HUES48 (cell line): ENCODE measurements at regions not wholly inside any gene's neighbourhood (a gene's known extent, or its start where the extent isn't known, plus 50 kb on each side); places are given as distances from the start of the nearest gene placed in this dataset.

Experiments
- H3K27ac ChIP-seq: one replicate; pipeline ENCODE4 v1.7.0; 2013; ENCODE audit warnings: low read depth, low read length, inconsistent platforms
- H3K27me3 ChIP-seq: 2 replicates; pipeline ENCODE4 v1.6.1; 2013; ENCODE audit warnings: mild to moderate bottlenecking, low read length; ENCODE audit not compliant: control insufficient read depth, insufficient read depth
- H3K36me3 ChIP-seq: 2 replicates; pipeline ENCODE4 v1.6.1; 2013; ENCODE audit warnings: low read length; ENCODE audit not compliant: control insufficient read depth, insufficient read depth
- H3K4me1 ChIP-seq: 2 replicates; pipeline ENCODE4 v1.6.1; 2013; ENCODE audit warnings: mild to moderate bottlenecking, low read length; ENCODE audit not compliant: control insufficient read depth, insufficient read depth
- H3K4me3 ChIP-seq: 2 replicates; pipeline ENCODE4 v1.5.1; 2013; ENCODE audit warnings: mild to moderate bottlenecking, low read depth, low read length
- H3K9ac ChIP-seq: 2 replicates; pipeline ENCODE4 v1.6.1; 2013; ENCODE audit warnings: mild to moderate bottlenecking, low read depth, low read length, moderate library complexity
- H3K9me3 ChIP-seq: 2 replicates; pipeline ENCODE4 v1.6.1; 2013; ENCODE audit warnings: low read length; ENCODE audit not compliant: control insufficient read depth, insufficient read depth

- Histone ChIP-seq H3K9me3 (no peaks in the 10 kb centered on the region; the same call in 1 of the 2 replicates), H3K9ac (no peak overlapping the region), H3K27me3 (no peaks in the 10 kb centered on the region), H3K4me1 (no peaks in the 10 kb centered on the region), H3K36me3 (no peaks in the 10 kb centered on the region), H3K27ac (no peak overlapping the region), H3K4me3 (no peak overlapping the region)
Observed at GRCh38 chr10:62707810-62708209, 96.7 kb upstream of the ADO start.

DNA sequence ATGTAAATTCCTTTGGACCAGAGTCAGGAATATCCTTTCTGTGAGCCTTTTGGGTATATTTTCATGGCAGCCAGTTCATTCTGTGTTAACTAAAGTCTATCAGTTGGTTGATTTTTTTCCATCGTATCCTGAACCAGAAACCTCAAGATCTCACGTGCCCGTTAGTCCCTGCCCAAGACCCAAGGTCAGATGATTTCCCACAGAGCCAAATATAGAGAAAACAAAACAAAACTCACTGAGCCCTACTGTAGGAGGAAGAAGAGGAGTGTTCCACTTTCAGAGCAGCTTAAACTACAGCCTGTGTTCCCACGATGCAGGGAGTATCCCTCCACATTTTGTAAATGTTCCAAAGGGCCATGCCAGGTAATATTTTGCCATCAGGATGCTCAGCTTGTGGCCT lies 96.0 kb upstream of the ADO start:
- Histone ChIP-seq H3K36me3 (no peaks in the 10 kb centered on the region), H3K27ac (no peak overlapping the region), H3K4me1 (no peaks in the 10 kb centered on the region), H3K27me3 (no peaks in the 10 kb centered on the region), H3K9ac (no peak overlapping the region), H3K4me3 (no peak overlapping the region), H3K9me3 (no peaks in the 10 kb centered on the region; the same call in 1 of the 2 replicates)

DNA sequence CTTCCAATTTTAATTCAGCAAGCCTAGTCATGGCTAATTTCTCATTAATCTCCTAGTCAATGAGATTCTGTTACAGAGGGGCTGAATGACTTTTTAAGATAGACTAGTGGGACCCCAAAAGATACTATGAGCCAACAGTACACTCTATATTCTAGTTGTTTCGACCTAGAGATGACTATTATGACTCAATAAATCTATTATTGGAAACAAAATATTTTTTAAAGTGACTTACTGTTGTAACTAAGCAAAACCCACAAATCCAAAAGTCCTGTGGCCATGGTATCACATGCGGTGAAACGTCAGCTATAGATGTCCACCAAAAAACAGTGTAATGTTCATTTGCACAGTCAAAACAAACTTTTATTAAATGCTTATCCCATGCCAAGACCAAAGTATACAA lies 95.3 kb upstream of the ADO start:
- no peaks in the 10 kb centered on the region for H3K36me3 ChIP-seq
- H3K4me3 ChIP-seq: no peak overlapping the region
- H3K4me1 ChIP-seq: no peaks in the 10 kb centered on the region
- H3K9ac ChIP-seq: no peak overlapping the region
- no peaks in the 10 kb centered on the region for H3K27me3 ChIP-seq
- H3K9me3 ChIP-seq: no peaks in the 10 kb centered on the region; the same call in 1 of the 2 replicates
- H3K27ac ChIP-seq: no peak overlapping the region

DNA sequence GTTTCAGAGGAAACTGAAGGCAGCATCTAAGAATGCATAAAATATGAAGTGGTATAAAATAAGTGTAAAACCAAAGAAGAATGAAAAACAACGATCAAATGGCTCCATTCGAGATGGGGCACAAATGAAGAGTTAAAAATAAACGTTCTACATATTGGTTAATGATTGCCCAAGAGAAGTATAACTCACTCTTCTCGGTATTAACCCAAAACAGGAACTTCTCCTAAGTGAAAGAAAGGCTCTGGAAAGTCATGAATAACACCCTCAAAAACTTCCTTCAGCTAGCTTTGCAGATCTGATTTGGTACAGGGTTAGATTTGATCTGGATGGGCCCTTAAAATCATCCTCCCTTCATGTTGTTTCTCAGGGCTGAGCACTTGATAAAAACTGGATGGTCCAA lies 94.3 kb upstream of the ADO start:
- no peaks in the 10 kb centered on the region for H3K36me3 ChIP-seq
- no peak overlapping the region for H3K27ac ChIP-seq

DNA sequence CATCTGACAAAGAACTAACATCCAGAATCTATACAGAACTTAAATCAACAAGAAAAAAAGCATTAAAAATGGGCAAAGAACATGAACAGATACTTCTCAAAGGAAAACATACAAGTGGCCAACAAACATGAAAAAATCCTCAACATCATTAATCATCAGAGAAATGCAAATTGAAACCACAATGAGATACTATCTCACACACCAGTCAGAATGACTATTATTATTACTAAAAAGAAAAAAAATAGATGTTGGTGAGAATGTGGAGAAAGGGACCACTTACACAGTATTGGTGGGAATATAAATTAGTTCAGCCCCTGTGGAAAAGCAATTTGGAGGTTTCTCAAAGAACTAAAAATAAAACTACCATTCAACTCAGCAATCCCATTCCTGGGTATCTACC lies 89.1 kb upstream of the ADO start:
- Histone ChIP-seq H3K4me3 (no peak overlapping the region), H3K36me3 (no peaks in the 10 kb centered on the region), H3K9ac (no peak overlapping the region), H3K27me3 (no peaks in the 10 kb centered on the region), H3K4me1 (no peaks in the 10 kb centered on the region), H3K9me3 (no peaks in the 10 kb centered on the region), H3K27ac (no peak overlapping the region)

More for the DNA sequence above, 94.3 kb upstream of the ADO start:
- Histone ChIP-seq H3K9ac (no peak overlapping the region), H3K27me3 (no peaks in the 10 kb centered on the region), H3K9me3 (no peaks in the 10 kb centered on the region), H3K4me1 (no peaks in the 10 kb centered on the region), H3K4me3 (no peak overlapping the region)

DNA sequence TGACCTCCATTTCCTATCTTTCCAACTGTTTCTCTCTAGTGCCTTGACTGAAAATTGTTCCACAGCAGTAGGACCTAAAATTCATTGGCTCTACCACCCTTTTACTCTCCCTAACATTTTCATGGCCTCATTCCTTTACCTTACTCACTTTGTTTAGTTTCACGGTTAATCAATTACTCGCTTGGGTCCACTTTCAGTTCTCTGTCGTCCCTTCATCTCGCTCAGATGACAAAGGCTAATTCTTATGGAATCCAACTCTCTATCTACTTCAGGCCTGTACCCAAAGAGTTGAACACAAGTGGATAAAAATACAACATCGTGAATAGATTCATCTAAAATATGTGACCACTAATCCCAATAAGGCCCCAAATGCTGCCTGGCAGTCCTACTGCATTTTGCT lies 85.9 kb upstream of the ADO start:
- Histone ChIP-seq H3K36me3 (no peaks in the 10 kb centered on the region), H3K4me3 (no peak overlapping the region), H3K27ac (no peak overlapping the region), H3K27me3 (no peaks in the 10 kb centered on the region), H3K4me1 (no peaks in the 10 kb centered on the region), H3K9me3 (no peaks in the 10 kb centered on the region), H3K9ac (no peak overlapping the region)

GRCh38 chr10:62719061-62719460 lies 85.5 kb upstream of the ADO start:
- Histone ChIP-seq H3K4me1 (no peaks in the 10 kb centered on the region), H3K9me3 (no peaks in the 10 kb centered on the region), H3K27ac (no peak overlapping the region), H3K27me3 (no peaks in the 10 kb centered on the region), H3K9ac (no peak overlapping the region), H3K4me3 (no peak overlapping the region), H3K36me3 (no peaks in the 10 kb centered on the region)

GRCh38 chr10:62721687-62722086 lies 82.8 kb upstream of the ADO start:
- Histone ChIP-seq H3K9ac (no peak overlapping the region), H3K27me3 (no peaks in the 10 kb centered on the region), H3K9me3 (no peaks in the 10 kb centered on the region), H3K4me3 (no peak overlapping the region), H3K36me3 (no peaks in the 10 kb centered on the region), H3K4me1 (no peaks in the 10 kb centered on the region), H3K27ac (no peak overlapping the region)

DNA sequence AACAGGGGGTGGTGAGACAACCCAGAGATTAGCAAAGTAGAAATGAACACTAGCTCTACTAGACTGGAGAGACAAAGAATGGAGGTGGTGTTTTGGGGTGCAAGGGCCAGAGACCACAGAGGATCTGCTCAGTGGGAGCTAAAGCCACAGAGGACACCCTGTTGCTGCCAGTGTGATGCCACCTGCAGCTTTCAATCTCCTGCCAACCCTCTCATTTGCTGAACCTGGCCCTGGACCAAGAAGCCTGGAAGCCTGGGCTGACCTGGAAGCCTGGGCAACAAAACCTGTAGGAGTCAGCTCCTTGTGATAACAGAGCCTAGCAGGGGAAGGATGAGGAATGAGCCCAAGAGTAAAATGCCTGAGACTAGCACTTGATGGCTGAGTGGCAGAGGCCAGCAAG lies 81.1 kb upstream of the ADO start:
- H3K9me3 ChIP-seq: no peaks in the 10 kb centered on the region
- no peaks in the 10 kb centered on the region for H3K27me3 ChIP-seq
- H3K9ac ChIP-seq: no peak overlapping the region

GRCh38 chr10:62724465-62724864 lies 80.1 kb upstream of the ADO start:
- Histone ChIP-seq H3K4me1 (no peaks in the 10 kb centered on the region), H3K27me3 (no peaks in the 10 kb centered on the region), H3K9ac (no peak overlapping the region), H3K4me3 (no peak overlapping the region), H3K27ac (no peak overlapping the region), H3K36me3 (no peaks in the 10 kb centered on the region), H3K9me3 (no peaks in the 10 kb centered on the region)

More for the DNA sequence above, 81.1 kb upstream of the ADO start:
- no peaks in the 10 kb centered on the region for H3K36me3 ChIP-seq
- no peak overlapping the region for H3K4me3 ChIP-seq
- H3K27ac ChIP-seq: no peak overlapping the region
- no peaks in the 10 kb centered on the region for H3K4me1 ChIP-seq

DNA sequence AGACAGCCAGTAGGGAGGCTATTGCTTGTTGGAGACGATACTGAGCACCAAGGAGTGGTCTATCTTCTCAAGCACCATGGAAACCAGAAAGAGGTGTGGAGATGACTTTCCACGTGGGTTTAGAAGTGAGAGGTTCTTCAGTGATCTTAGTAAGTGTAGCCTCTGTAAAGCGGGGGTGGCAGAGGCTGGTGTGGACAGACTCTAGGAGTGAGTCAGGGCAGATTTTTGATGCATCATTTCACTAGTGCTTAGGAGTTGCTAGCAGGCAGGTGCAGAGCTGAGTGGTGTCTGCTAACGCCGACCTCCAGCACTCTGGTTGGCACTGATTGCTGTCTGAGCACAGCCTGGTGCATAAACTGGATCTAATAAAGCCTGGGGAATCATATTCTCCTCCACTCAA lies 78.4 kb upstream of the ADO start:
- no peaks in the 10 kb centered on the region for H3K27me3 ChIP-seq
- no peak overlapping the region for H3K27ac ChIP-seq
- H3K36me3 ChIP-seq: no peaks in the 10 kb centered on the region
- no peaks in the 10 kb centered on the region for H3K9me3 ChIP-seq
- no peaks in the 10 kb centered on the region for H3K4me1 ChIP-seq
- H3K4me3 ChIP-seq: no peak overlapping the region
- H3K9ac ChIP-seq: no peak overlapping the region

- Histone ChIP-seq H3K4me1 (no peaks in the 10 kb centered on the region), H3K9me3 (no peaks in the 10 kb centered on the region), H3K27me3 (no peaks in the 10 kb centered on the region), H3K9ac (no peak overlapping the region), H3K27ac (no peak overlapping the region), H3K4me3 (no peak overlapping the region), H3K36me3 (no peaks in the 10 kb centered on the region)
Observed at GRCh38 chr10:62726638-62727037, 77.9 kb upstream of the ADO start.
